ENCODE measurements at regions not wholly inside any gene's neighbourhood (a gene's known extent, or its start where the extent isn't known, plus 50 kb on each side); places are given as distances from the start of the nearest gene placed in this dataset.

DNA sequence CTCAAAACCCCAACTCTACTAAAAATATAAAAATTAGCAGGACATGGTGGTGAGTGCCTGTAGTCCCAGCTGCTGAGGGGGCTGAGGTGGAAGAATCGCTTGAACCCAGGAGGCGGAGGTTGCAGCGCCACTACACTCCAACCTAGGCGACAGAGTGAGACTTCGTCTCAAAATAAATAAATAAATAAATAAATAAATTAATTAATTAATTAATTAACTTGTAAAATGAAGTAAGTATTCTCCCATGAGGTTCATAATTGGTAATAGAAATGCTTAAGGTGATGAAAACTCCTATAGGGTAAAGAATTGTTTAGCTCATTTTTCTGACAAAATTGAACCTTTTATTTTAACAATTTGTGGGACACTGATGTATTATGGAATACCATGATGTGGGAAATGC, 230.8 kb downstream of the TMEM182 start:
- Histone ChIP-seq H3K36me3 (ENCODE audit: control insufficient read depth, insufficient read depth, low read length) (no peaks in the 10 kb centered on the region), H3K79me2 (ENCODE audit: control insufficient read depth, insufficient read depth, low read length) (no peaks in the 10 kb centered on the region), H2AFZ (ENCODE audit: low read length) (no peak overlapping the region), H3K9me3 (ENCODE audit: control insufficient read depth, insufficient read depth, low read depth, low read length) (no peaks in the 10 kb centered on the region), H3K9ac (ENCODE audit: insufficient read depth, low read length) (no peak overlapping the region), H3K4me1 (ENCODE audit: control insufficient read depth, extremely low read depth, insufficient read depth, low read length) (no peaks in the 10 kb centered on the region), H4K20me1 (ENCODE audit: control insufficient read depth, extremely low read depth, insufficient read depth, low read length) (no peaks in the 10 kb centered on the region), H3K4me3 (replicated peaks in 1 of 4; ENCODE audit: control extremely low read depth in 1 of 4, insufficient read depth in 1 of 4, low read depth in 3 of 4, low read length in 4 of 4) (no peak overlapping the region), H3K27ac (ENCODE audit: insufficient read depth, low read length) (no peak overlapping the region), H3K4me2 (ENCODE audit: extremely low read depth, insufficient read depth, low read length) (no peak overlapping the region), H3K27me3 (ENCODE audit: control insufficient read depth, insufficient read depth, low read length) (no peaks in the 10 kb centered on the region)
- no peak for TF ChIP-seq EZH2 (IDR thresholded peaks at IDR 0.05; ENCODE audit: low read length, missing control alignments)
- no peak for TF ChIP-seq CTCF (conservative IDR thresholded peaks at IDR 0.05 in 1 of 2, IDR thresholded peaks at IDR 0.05 in 1 of 2; ENCODE audit: low read depth in 1 of 2, low read length in 2 of 2)
- no peak for DNase-seq (ENCODE audit: low read depth in 2 of 2)

DNA sequence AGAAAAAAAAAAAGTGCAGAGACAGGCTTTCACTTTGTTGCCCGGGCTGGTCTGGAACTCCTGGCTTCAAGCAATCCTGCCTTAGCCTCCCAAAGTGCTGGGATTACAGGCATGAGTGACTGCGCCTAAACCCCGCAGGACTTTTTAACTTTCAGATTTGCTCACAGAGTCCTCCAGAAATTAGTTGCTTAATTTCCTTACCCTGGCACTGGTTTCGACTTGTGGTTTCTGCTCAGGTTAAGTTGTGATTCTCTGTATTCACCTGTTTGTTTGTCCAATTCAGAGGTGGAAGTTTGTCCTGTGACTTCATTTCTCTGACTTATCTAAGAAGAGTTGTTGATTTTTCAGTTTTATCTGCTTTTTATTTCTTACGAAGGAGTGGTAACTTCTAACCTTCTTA, 238.1 kb downstream of the TMEM182 start:
- no peaks in the 10 kb centered on the region for H3K4me1 ChIP-seq (ENCODE audit: control insufficient read depth, extremely low read depth, insufficient read depth, low read length)
- no peak for TF ChIP-seq EZH2 (IDR thresholded peaks at IDR 0.05; ENCODE audit: low read length, missing control alignments)
- TF ChIP-seq CTCF (conservative IDR thresholded peaks at IDR 0.05 in 1 of 2, IDR thresholded peaks at IDR 0.05 in 1 of 2; ENCODE audit: low read depth in 1 of 2, low read length in 2 of 2): no peak

GRCh38 chr2:103002954-103003353, 241.1 kb downstream of the TMEM182 start:
- H3K27me3 ChIP-seq (ENCODE audit: control insufficient read depth, insufficient read depth, low read length): no peaks in the 10 kb centered on the region
- H3K36me3 ChIP-seq (ENCODE audit: control insufficient read depth, insufficient read depth, low read length): no peaks in the 10 kb centered on the region
- H3K4me1 ChIP-seq (ENCODE audit: control insufficient read depth, extremely low read depth, insufficient read depth, low read length): no peaks in the 10 kb centered on the region
- H3K4me3 ChIP-seq (replicated peaks in 1 of 4; ENCODE audit: control extremely low read depth in 1 of 4, insufficient read depth in 1 of 4, low read depth in 3 of 4, low read length in 4 of 4): no peak overlapping the region
- no peaks in the 10 kb centered on the region for H4K20me1 ChIP-seq (ENCODE audit: control insufficient read depth, extremely low read depth, insufficient read depth, low read length)
- H3K4me2 ChIP-seq (ENCODE audit: extremely low read depth, insufficient read depth, low read length): no peak overlapping the region
- no peak overlapping the region for H2AFZ ChIP-seq (ENCODE audit: low read length)
- H3K27ac ChIP-seq (ENCODE audit: insufficient read depth, low read length): no peak overlapping the region
- H3K79me2 ChIP-seq (ENCODE audit: control insufficient read depth, insufficient read depth, low read length): no peaks in the 10 kb centered on the region
- no peak overlapping the region for H3K9ac ChIP-seq (ENCODE audit: insufficient read depth, low read length)
- DNase-seq (ENCODE audit: low read depth in 2 of 2): no peak
- no peaks in the 10 kb centered on the region for H3K9me3 ChIP-seq (ENCODE audit: control insufficient read depth, insufficient read depth, low read depth, low read length)
- TF ChIP-seq EZH2 (IDR thresholded peaks at IDR 0.05; ENCODE audit: low read length, missing control alignments) (no peak), CTCF (conservative IDR thresholded peaks at IDR 0.05 in 1 of 2, IDR thresholded peaks at IDR 0.05 in 1 of 2; ENCODE audit: low read depth in 1 of 2, low read length in 2 of 2) (no peak)

More for the DNA sequence above, 238.1 kb downstream of the TMEM182 start:
- H3K9ac ChIP-seq (ENCODE audit: insufficient read depth, low read length): no peak overlapping the region
- no peaks in the 10 kb centered on the region for H3K79me2 ChIP-seq (ENCODE audit: control insufficient read depth, insufficient read depth, low read length)
- H3K36me3 ChIP-seq (ENCODE audit: control insufficient read depth, insufficient read depth, low read length): no peaks in the 10 kb centered on the region
- DNase-seq (ENCODE audit: low read depth in 2 of 2): no peak
- no peak overlapping the region for H2AFZ ChIP-seq (ENCODE audit: low read length)
- H3K27me3 ChIP-seq (ENCODE audit: control insufficient read depth, insufficient read depth, low read length): no peaks in the 10 kb centered on the region
- H3K4me3 ChIP-seq (replicated peaks in 1 of 4; ENCODE audit: control extremely low read depth in 1 of 4, insufficient read depth in 1 of 4, low read depth in 3 of 4, low read length in 4 of 4): no peak overlapping the region
- no peaks in the 10 kb centered on the region for H3K9me3 ChIP-seq (ENCODE audit: control insufficient read depth, insufficient read depth, low read depth, low read length)
- no peak overlapping the region for H3K27ac ChIP-seq (ENCODE audit: insufficient read depth, low read length)
- H3K4me2 ChIP-seq (ENCODE audit: extremely low read depth, insufficient read depth, low read length): no peak overlapping the region
- H4K20me1 ChIP-seq (ENCODE audit: control insufficient read depth, extremely low read depth, insufficient read depth, low read length): no peaks in the 10 kb centered on the region

Data from fibroblast of lung (primary cell).